ENCODE measurements at regions not wholly inside any gene's neighbourhood (a gene's known extent, or its start where the extent isn't known, plus 50 kb on each side); places are given as distances from the start of the nearest gene placed in this dataset.
"Not testable (repeated sequence)": the region's sequence is repeated elsewhere in the genome, so short reads cannot be mapped to it uniquely, and the experiment has no call there.

DNA sequence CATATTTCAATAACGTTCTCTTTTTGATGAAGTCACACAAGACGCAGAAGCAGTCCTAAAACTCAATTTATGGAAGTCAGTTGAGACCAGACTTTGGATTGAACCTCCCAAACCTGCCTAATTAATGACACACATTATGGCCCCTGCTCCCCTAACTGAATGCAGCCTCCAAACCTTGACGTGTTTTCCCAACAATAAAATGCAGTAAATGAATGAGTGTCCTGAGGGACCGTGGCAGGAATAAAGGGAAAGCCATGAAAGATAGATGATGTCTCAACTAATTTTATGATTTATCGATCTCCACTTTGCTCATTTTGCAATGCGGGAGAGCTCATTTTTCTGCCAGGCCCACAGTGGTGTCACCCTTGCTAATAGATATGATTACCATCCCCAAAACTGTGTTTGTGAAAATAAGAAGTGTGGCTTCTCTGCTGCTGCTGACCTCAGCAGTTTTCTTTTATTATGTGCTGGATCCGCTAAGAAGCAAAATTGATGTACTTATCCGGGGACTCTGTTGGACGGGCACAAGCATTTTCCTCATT lies 189.9 kb downstream of the NPIPA8 start:
- H3K4me3 ChIP-seq (ENCODE audit: low read depth in 1 of 2, low read length in 2 of 2); H3K27me3 ChIP-seq (ENCODE audit: control insufficient read depth in 1 of 2, insufficient read depth in 2 of 2, low read length in 2 of 2); H3K36me3 ChIP-seq (ENCODE audit: insufficient read depth, low read length); H3K9me3 ChIP-seq (ENCODE audit: low read length); H3K9ac ChIP-seq (ENCODE audit: low read length); H3K27ac ChIP-seq (ENCODE audit: low read depth, low read length); H3K4me1 ChIP-seq (ENCODE audit: insufficient read depth, low read length): not testable (repeated sequence)

DNA sequence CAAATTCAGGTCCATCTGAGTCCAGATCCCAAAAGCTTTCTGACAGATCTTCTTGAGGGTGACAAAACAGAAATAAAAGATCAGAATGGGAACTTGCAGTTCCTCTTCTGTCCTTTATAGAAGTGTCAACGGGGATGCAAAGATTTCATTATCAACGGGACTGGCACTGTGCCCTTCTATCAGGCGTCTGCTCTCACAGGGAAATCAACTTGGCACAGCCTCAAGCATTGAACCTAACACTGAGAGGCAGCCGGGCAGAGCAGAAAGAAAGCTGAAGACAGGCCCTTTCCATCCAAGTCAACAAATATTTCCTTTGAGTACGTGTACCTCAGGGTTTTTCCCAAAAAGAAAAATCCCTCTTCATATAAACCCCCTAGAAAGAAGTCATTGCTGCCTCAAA lies 194.5 kb downstream of the NPIPA8 start:
- H3K27me3 ChIP-seq (ENCODE audit: control insufficient read depth in 1 of 2, insufficient read depth in 2 of 2, low read length in 2 of 2); H3K27ac ChIP-seq (ENCODE audit: low read depth, low read length); H3K4me3 ChIP-seq (ENCODE audit: low read depth in 1 of 2, low read length in 2 of 2); H3K9ac ChIP-seq (ENCODE audit: low read length); H3K9me3 ChIP-seq (ENCODE audit: low read length); H3K36me3 ChIP-seq (ENCODE audit: insufficient read depth, low read length); H3K4me1 ChIP-seq (ENCODE audit: insufficient read depth, low read length): not testable (repeated sequence)

GRCh38 chr16:18136288-18136687 lies 200.2 kb downstream of the NPIPA8 start:
- not testable (repeated sequence) for H3K27me3 ChIP-seq (ENCODE audit: control insufficient read depth in 1 of 2, insufficient read depth in 2 of 2, low read length in 2 of 2); H3K27ac ChIP-seq (ENCODE audit: low read depth, low read length); H3K9me3 ChIP-seq (ENCODE audit: low read length); H3K4me1 ChIP-seq (ENCODE audit: insufficient read depth, low read length); H3K36me3 ChIP-seq (ENCODE audit: insufficient read depth, low read length); H3K9ac ChIP-seq (ENCODE audit: low read length); H3K4me3 ChIP-seq (ENCODE audit: low read depth in 1 of 2, low read length in 2 of 2)

- H3K9ac ChIP-seq (ENCODE audit: low read length); H3K4me3 ChIP-seq (ENCODE audit: low read depth in 1 of 2, low read length in 2 of 2); H3K9me3 ChIP-seq (ENCODE audit: low read length); H3K36me3 ChIP-seq (ENCODE audit: insufficient read depth, low read length); H3K4me1 ChIP-seq (ENCODE audit: insufficient read depth, low read length); H3K27me3 ChIP-seq (ENCODE audit: control insufficient read depth in 1 of 2, insufficient read depth in 2 of 2, low read length in 2 of 2); H3K27ac ChIP-seq (ENCODE audit: low read depth, low read length): not testable (repeated sequence)
Observed at GRCh38 chr16:18135024-18135423, 201.5 kb downstream of the NPIPA8 start.

GRCh38 chr16:18131587-18131986 lies 204.9 kb downstream of the NPIPA8 start:
- not testable (repeated sequence) for H3K36me3 ChIP-seq (ENCODE audit: insufficient read depth, low read length); H3K27me3 ChIP-seq (ENCODE audit: control insufficient read depth in 1 of 2, insufficient read depth in 2 of 2, low read length in 2 of 2); H3K9ac ChIP-seq (ENCODE audit: low read length); H3K4me3 ChIP-seq (ENCODE audit: low read depth in 1 of 2, low read length in 2 of 2); H3K27ac ChIP-seq (ENCODE audit: low read depth, low read length); H3K9me3 ChIP-seq (ENCODE audit: low read length); H3K4me1 ChIP-seq (ENCODE audit: insufficient read depth, low read length)

- H3K9me3 ChIP-seq (ENCODE audit: low read length); H3K4me1 ChIP-seq (ENCODE audit: insufficient read depth, low read length); H3K36me3 ChIP-seq (ENCODE audit: insufficient read depth, low read length); H3K27ac ChIP-seq (ENCODE audit: low read depth, low read length); H3K27me3 ChIP-seq (ENCODE audit: control insufficient read depth in 1 of 2, insufficient read depth in 2 of 2, low read length in 2 of 2); H3K9ac ChIP-seq (ENCODE audit: low read length); H3K4me3 ChIP-seq (ENCODE audit: low read depth in 1 of 2, low read length in 2 of 2): not testable (repeated sequence)
Observed at GRCh38 chr16:18130478-18131120, 205.9 kb downstream of the NPIPA8 start.

- not testable (repeated sequence) for H3K4me1 ChIP-seq (ENCODE audit: insufficient read depth, low read length); H3K27ac ChIP-seq (ENCODE audit: low read depth, low read length); H3K9ac ChIP-seq (ENCODE audit: low read length); H3K36me3 ChIP-seq (ENCODE audit: insufficient read depth, low read length); H3K27me3 ChIP-seq (ENCODE audit: control insufficient read depth in 1 of 2, insufficient read depth in 2 of 2, low read length in 2 of 2); H3K4me3 ChIP-seq (ENCODE audit: low read depth in 1 of 2, low read length in 2 of 2); H3K9me3 ChIP-seq (ENCODE audit: low read length)
Observed at GRCh38 chr16:18127033-18127432, 209.5 kb downstream of the NPIPA8 start.

GRCh38 chr16:18119092-18119491 lies 217.4 kb downstream of the NPIPA8 start:
- H3K9ac ChIP-seq (ENCODE audit: low read length); H3K36me3 ChIP-seq (ENCODE audit: insufficient read depth, low read length); H3K27ac ChIP-seq (ENCODE audit: low read depth, low read length); H3K27me3 ChIP-seq (ENCODE audit: control insufficient read depth in 1 of 2, insufficient read depth in 2 of 2, low read length in 2 of 2); H3K9me3 ChIP-seq (ENCODE audit: low read length); H3K4me1 ChIP-seq (ENCODE audit: insufficient read depth, low read length); H3K4me3 ChIP-seq (ENCODE audit: low read depth in 1 of 2, low read length in 2 of 2): not testable (repeated sequence)

GRCh38 chr16:18118684-18119083 lies 217.9 kb downstream of the NPIPA8 start:
- not testable (repeated sequence) for H3K4me3 ChIP-seq (ENCODE audit: low read depth in 1 of 2, low read length in 2 of 2); H3K27ac ChIP-seq (ENCODE audit: low read depth, low read length); H3K4me1 ChIP-seq (ENCODE audit: insufficient read depth, low read length); H3K9ac ChIP-seq (ENCODE audit: low read length); H3K27me3 ChIP-seq (ENCODE audit: control insufficient read depth in 1 of 2, insufficient read depth in 2 of 2, low read length in 2 of 2); H3K9me3 ChIP-seq (ENCODE audit: low read length); H3K36me3 ChIP-seq (ENCODE audit: insufficient read depth, low read length)

DNA sequence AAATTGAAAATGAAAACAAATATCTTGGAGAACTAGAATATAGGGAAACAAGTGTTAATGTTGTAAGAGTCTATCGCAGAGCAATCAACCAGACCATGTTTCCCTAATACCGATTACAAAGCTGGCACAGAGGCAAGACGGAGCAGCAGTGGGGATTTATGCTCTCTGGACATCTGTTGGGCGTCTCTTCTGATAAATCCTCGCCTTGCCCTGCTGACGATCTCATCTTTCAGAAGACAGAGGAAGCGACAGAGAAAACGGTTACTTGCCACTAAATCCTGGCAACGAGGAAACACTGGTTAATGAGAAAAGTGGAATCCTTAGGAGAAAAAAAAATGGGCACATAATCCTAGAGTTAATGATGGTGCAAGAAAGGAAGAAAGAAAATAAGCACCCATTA lies 218.5 kb downstream of the NPIPA8 start:
- H3K27me3 ChIP-seq (ENCODE audit: control insufficient read depth in 1 of 2, insufficient read depth in 2 of 2, low read length in 2 of 2); H3K9me3 ChIP-seq (ENCODE audit: low read length); H3K27ac ChIP-seq (ENCODE audit: low read depth, low read length); H3K4me3 ChIP-seq (ENCODE audit: low read depth in 1 of 2, low read length in 2 of 2); H3K9ac ChIP-seq (ENCODE audit: low read length); H3K4me1 ChIP-seq (ENCODE audit: insufficient read depth, low read length); H3K36me3 ChIP-seq (ENCODE audit: insufficient read depth, low read length): not testable (repeated sequence)

DNA sequence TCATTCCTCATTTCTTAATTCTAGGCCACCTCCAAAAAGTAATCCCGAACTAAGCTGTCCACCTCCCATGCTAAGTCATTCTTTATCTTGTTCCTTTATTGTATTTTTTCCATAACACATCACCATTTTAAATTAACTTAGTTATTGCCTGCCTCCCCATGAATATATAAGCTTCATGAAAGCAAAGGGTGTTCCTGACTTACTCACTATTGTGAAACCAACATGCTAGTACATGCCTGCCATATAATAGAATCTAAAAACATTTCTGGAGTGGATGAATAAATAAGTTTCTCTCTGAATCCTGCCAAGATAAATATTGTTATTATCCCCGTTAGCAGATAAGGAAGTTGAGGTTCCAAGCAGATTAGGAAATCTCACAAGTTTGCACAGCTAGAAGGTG lies 232.1 kb downstream of the NPIPA8 start:
- not testable (repeated sequence) for H3K4me3 ChIP-seq (ENCODE audit: low read depth in 1 of 2, low read length in 2 of 2); H3K27me3 ChIP-seq (ENCODE audit: control insufficient read depth in 1 of 2, insufficient read depth in 2 of 2, low read length in 2 of 2); H3K36me3 ChIP-seq (ENCODE audit: insufficient read depth, low read length); H3K9me3 ChIP-seq (ENCODE audit: low read length); H3K9ac ChIP-seq (ENCODE audit: low read length); H3K27ac ChIP-seq (ENCODE audit: low read depth, low read length); H3K4me1 ChIP-seq (ENCODE audit: insufficient read depth, low read length)

DNA sequence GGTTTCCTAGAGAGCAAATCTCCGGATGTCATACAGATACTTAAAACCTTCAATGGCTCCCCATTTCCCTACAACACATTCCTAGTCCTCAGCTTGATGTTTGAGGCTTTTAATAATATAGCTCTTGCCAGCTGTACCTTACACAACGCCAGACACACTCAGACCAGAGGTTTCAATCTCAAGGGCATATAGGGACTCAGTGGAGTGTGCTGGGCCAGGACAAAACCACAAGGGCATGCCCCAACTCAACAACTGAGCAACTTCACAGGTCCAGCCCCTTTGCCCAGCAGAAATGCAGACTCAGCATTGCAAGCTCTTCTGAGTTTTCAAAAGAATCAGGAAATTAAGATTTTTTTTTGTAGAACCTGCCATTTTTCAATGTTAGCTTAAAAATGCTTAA lies 235.5 kb downstream of the NPIPA8 start:
- H3K27me3 ChIP-seq (ENCODE audit: control insufficient read depth in 1 of 2, insufficient read depth in 2 of 2, low read length in 2 of 2); H3K4me1 ChIP-seq (ENCODE audit: insufficient read depth, low read length); H3K36me3 ChIP-seq (ENCODE audit: insufficient read depth, low read length); H3K9me3 ChIP-seq (ENCODE audit: low read length); H3K4me3 ChIP-seq (ENCODE audit: low read depth in 1 of 2, low read length in 2 of 2); H3K27ac ChIP-seq (ENCODE audit: low read depth, low read length); H3K9ac ChIP-seq (ENCODE audit: low read length): not testable (repeated sequence)

Measured in muscle layer of colon (tissue), 2 donors.